ENCODE measurements at regions not wholly inside any gene's neighbourhood (a gene's known extent, or its start where the extent isn't known, plus 50 kb on each side); places are given as distances from the start of the nearest gene placed in this dataset.
A peak's percentile ranks its signal among the peaks of the same experiment; 100 is the strongest.

- H3K4me3 ChIP-seq, result no peak overlapping the region
Observed at GRCh38 chr10:62459072-62459471, 84.9 kb downstream of the ZNF365 start.

DNA sequence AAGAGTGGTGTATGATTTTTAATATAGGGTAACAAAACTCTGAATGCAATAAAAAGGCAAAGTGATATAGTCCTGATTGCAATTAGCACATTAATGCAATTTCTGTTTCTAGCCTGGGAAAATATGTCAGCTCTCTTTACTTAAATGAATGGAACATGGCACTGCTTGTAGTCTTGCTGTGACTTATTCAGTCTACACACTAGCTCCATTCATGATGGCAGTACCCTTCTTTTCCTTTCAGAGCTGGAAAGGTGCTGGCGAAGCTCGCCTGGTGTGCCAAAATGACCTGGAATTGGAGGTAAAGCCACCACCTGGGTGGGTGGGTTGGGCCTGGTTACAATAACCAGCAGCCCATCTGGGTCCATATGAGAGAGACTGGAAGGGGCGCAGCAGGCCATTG is 85.3 kb downstream of the ZNF365 start:
- Histone ChIP-seq H3K27me3 (no peaks in the 10 kb centered on the region), H3K9me3 (ENCODE audit: low read depth) (no peaks in the 10 kb centered on the region), H3K36me3 (no peaks in the 10 kb centered on the region), H3K27ac (no peak overlapping the region), H3K4me3 (no peak overlapping the region), H3K4me1 (ENCODE audit: low read depth) (no peaks in the 10 kb centered on the region)
- DNase-seq (ENCODE audit: low read depth in 1 of 2, low spot score in 1 of 2), result no peak
- TF ChIP-seq CTCF (IDR thresholded peaks at IDR 0.05; ENCODE audit: low read depth, low read length), result no peak

More at GRCh38 chr10:62459072-62459471, 84.9 kb downstream of the ZNF365 start:
- Histone ChIP-seq H3K9me3 (ENCODE audit: low read depth) (no peaks in the 10 kb centered on the region), H3K4me1 (ENCODE audit: low read depth) (no peaks in the 10 kb centered on the region), H3K36me3 (no peaks in the 10 kb centered on the region), H3K27me3 (no peaks in the 10 kb centered on the region), H3K27ac (no peak overlapping the region)
- no peak for TF ChIP-seq CTCF (IDR thresholded peaks at IDR 0.05; ENCODE audit: low read depth, low read length)
- DNase-seq (ENCODE audit: low read depth in 1 of 2, low spot score in 1 of 2), result peak in 1 of 2 donors; percentile 81

GRCh38 chr10:62460393-62460792 is 86.2 kb downstream of the ZNF365 start:
- H3K36me3 ChIP-seq, result no peaks in the 10 kb centered on the region
- H3K9me3 ChIP-seq (ENCODE audit: low read depth), result no peaks in the 10 kb centered on the region
- no peak for DNase-seq (ENCODE audit: low read depth in 1 of 2, low spot score in 1 of 2)

DNA sequence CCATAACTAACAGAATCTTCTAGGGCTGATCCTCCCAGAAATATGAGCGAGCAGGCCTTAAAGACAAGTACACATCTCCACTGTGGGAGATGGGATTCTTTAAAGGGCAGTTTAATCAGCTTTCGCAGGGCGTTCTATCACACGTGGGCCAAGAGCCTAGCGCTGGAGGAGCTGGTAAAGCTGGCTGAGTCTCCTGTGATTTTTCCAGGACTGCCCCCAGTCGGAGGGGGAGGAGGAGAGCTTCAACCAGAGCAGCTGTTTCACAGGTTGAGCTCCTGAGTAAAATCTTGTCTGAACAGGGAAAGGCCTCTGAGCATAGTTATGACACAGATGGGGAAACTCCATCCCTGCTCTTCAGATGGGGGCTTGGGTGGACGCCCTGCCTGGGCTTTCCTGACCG is 87.0 kb downstream of the ZNF365 start:
- Histone ChIP-seq H3K36me3 (no peaks in the 10 kb centered on the region), H3K4me3 (no peak overlapping the region), H3K27me3 (no peaks in the 10 kb centered on the region), H3K27ac (no peak overlapping the region), H3K9me3 (ENCODE audit: low read depth) (no peaks in the 10 kb centered on the region), H3K4me1 (ENCODE audit: low read depth) (no peaks in the 10 kb centered on the region)
- no peak for DNase-seq (ENCODE audit: low read depth in 1 of 2, low spot score in 1 of 2)
- TF ChIP-seq CTCF (IDR thresholded peaks at IDR 0.05; ENCODE audit: low read depth, low read length), result no peak

More at GRCh38 chr10:62460393-62460792, 86.2 kb downstream of the ZNF365 start:
- no peak for TF ChIP-seq CTCF (IDR thresholded peaks at IDR 0.05; ENCODE audit: low read depth, low read length)
- no peak overlapping the region for H3K27ac ChIP-seq
- H3K4me3 ChIP-seq, result no peak overlapping the region
- H3K4me1 ChIP-seq (ENCODE audit: low read depth), result no peaks in the 10 kb centered on the region
- H3K27me3 ChIP-seq, result no peaks in the 10 kb centered on the region

DNA sequence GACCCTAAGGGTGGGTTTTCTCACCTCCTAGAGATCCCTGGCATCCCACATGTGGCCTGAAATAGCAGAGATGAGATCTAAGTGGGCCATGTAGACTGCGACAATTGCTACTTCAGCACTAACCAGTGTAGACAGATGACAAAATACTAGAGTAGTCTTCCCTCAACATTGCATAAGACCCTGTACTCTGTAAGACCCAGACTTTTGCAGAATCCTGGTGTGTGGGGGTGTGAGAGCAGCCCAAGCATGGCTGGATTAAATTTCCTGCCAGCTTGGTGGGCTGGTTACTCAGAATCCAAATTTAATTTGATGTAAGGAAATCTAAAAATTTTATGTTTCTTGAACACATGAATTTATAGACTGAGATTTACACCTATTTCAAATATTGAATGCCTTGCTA is 88.3 kb downstream of the ZNF365 start:
- H3K27ac ChIP-seq, result no peak overlapping the region

More for the DNA sequence above, 88.3 kb downstream of the ZNF365 start:
- no peak for TF ChIP-seq CTCF (IDR thresholded peaks at IDR 0.05; ENCODE audit: low read depth, low read length)
- Histone ChIP-seq H3K27me3 (no peaks in the 10 kb centered on the region), H3K9me3 (ENCODE audit: low read depth) (no peaks in the 10 kb centered on the region), H3K4me3 (no peak overlapping the region), H3K36me3 (no peaks in the 10 kb centered on the region), H3K4me1 (ENCODE audit: low read depth) (no peaks in the 10 kb centered on the region)
- DNase-seq (ENCODE audit: low read depth in 1 of 2, low spot score in 1 of 2), result no peak
